HG02943 (cell line): ENCODE measurements at regions not wholly inside any gene's neighbourhood (a gene's known extent, or its start where the extent isn't known, plus 50 kb on each side); places are given as distances from the start of the nearest gene placed in this dataset.

Experiments
- ATAC-seq: cut with Tn5 transposase; IDR thresholded peaks from one replicate; pipeline ENCODE4 v1.9.1; 2021; ENCODE audit warnings: mild to moderate bottlenecking, low read depth, moderate library complexity; ENCODE audit not compliant: unreplicated experiment

DNA sequence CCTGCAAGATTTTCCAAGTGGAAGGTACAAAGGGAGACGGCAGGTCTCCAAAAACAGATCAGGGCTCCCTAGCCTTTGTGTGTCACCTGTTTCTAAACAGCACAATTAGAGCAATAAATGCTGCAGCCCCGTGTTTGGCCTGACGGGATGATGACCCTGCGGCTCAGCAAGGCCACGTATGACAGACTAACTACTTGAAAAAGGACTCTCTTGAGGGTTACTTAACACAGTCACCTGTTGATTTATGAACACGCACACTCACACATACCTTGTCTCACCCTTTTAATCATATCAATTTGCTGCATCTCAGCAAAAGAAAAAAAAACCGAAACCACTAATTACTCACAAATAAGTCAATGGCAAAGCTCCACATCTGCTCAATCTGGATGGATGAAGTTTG lies 199.6 kb upstream of the GAS1 start:
- ATAC-seq, result no peak

DNA sequence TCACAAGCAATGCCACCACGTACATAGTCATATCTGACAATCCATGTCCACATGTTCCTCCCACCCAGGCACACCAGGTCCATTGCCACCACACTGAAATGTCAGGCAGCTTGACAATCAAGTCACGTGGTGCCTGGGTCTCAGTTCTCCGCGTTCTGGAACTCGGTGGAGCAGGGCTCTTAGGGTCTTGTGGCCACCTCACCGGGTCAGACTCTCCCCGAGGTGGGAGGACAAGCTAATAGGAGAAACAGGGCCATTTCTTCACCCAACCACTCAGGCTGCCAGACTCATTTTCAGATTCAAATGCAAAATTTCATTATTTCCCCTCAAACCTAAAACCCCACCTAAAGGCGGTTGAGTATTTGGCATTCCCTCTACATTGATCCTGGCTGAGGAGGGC lies 200.5 kb upstream of the GAS1 start:
- no peak for ATAC-seq

DNA sequence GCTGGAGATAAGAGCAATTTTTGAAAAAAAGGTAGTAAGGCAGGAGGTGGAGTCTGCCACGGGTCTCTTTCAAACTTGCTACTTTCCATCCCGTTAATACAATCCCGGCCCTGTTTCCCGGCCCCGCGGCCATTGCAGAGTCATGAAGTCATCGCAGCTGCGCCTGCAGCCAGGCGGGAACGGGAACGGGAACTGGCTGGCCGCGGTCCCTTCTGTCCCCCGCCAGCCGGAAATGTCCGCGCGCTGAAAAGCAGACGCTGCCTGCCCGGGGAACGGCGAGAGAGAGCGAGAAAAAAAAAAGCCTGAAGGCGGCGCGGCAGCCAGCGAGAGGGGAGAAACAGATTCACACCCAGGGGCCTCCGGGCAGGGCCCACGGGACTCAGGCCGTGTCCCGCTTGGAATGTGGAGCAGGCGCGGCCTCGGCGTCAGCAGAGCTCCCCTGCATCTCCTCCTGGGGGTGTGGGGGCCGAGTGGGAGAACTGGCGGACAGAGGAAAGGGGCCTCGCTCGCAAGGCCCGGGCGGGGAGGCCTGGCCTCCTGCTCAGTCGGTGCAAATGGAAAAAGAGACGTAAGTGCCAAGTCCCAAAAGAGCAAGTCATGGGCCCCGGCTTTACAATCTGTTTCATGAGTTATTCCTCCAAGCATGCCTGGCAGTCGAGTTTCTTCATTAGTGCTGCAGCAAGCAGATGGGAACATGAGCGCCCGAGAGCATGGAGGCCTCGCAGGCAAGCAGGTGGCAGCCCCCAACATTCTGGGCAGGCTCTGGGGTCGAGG lies 201.2 kb upstream of the GAS1 start:
- no peak for ATAC-seq

DNA sequence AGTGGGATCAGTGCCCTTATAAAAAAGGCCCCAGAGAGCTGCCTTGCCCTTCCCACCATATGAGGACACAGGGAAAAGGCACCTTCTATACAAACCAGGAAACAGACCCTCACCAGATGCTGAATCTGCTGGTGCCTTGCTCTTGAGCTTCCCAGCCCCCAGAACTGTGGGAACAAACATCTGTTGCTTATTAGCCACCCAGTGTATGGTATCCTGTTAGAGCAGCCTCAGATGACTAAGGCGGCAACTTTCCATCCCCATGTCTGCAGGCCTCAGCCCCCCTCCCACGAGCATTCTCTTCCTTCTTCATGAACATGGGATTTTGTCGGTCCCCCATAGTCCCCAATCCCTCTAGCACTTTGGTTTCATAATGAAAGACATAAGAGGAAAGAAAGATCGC lies 202.5 kb upstream of the GAS1 start:
- ATAC-seq, result no peak

DNA sequence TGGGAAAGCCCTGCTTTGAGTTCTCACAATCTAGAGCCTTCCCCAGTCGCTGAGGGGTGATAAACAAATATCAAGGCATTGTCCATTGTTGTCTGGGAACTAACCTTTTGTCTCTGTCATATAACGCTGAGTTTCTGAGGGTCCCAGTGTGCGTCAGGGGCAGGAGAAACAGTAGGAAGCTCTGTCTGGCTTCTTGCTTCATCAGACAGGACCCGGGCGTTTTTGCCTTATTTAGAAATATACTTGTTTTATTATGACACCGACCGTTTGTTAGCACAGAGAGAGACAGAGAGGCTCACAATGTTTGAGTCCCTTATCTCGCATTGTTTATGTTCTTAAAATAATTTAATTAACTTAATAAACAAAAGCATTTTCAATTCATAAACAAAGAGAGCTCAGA lies 204.9 kb upstream of the GAS1 start:
- ATAC-seq, result no peak

DNA sequence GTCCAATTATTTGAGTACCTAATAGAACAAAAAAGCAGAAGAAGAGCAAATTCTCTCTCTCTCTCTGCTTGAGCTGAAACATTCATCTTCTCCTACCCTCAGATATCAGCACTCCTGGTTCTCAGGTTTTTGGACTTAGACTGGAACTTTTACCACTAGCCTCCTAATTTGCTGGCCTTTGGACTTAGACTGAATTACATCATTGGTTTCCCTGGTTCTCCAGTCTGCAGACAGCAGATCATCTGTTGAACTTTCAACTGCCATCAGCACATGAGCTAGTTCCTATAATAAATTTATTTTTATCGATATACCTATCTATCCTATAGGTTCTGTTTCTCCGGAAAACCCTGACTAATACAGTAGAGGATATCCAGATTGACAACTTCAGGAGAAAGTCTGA lies 208.9 kb upstream of the GAS1 start:
- ATAC-seq, result no peak

DNA sequence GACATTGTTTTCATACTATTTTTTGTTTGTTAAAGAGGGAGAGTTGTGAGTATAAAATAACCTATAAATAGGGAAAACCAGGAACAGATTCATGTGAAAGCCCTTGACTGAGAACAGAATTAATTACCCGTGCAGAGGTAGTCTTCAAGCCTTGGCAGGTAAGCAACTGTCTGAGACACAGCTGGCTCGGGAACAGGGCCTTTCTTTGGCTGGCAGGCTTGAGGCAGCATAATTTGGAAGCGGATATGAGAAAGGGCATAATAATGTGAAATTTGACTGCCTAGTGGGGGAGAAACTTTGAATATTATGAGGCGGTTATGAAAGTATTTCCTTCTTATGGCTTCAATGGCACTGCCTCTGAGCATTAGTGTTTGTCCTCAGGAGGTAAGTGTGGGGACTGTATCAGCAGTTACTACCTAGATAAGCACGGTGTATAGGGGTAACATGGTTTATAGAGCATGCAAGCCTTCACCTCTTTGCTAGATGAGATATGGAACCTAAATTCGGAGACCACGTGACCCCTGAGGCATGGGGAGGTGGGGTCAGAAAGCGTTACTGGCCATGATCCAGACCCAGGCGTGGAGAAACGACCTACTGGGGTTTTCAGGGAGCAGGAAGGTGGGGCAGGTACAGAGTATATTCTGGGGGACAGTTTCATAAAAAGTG lies 210.2 kb upstream of the GAS1 start:
- no peak for ATAC-seq

DNA sequence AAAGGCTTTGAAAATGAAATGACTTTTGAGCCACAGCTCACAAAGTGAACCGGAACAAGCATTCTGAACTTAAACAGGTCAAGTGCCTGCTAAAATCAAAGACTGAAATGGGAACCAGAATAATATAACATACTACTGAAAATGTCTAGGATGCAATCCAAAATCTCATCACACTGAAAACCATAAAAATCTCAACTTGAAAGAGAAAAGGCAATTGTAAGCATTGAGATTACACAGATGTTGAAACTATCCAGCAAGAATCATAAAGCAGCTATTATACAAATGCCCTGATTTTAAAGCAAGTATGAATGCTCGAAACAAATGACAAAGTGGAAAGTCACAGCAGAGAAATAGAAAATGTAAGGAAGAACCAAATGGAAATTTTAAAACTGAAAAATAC lies 211.5 kb upstream of the GAS1 start:
- no peak for ATAC-seq

DNA sequence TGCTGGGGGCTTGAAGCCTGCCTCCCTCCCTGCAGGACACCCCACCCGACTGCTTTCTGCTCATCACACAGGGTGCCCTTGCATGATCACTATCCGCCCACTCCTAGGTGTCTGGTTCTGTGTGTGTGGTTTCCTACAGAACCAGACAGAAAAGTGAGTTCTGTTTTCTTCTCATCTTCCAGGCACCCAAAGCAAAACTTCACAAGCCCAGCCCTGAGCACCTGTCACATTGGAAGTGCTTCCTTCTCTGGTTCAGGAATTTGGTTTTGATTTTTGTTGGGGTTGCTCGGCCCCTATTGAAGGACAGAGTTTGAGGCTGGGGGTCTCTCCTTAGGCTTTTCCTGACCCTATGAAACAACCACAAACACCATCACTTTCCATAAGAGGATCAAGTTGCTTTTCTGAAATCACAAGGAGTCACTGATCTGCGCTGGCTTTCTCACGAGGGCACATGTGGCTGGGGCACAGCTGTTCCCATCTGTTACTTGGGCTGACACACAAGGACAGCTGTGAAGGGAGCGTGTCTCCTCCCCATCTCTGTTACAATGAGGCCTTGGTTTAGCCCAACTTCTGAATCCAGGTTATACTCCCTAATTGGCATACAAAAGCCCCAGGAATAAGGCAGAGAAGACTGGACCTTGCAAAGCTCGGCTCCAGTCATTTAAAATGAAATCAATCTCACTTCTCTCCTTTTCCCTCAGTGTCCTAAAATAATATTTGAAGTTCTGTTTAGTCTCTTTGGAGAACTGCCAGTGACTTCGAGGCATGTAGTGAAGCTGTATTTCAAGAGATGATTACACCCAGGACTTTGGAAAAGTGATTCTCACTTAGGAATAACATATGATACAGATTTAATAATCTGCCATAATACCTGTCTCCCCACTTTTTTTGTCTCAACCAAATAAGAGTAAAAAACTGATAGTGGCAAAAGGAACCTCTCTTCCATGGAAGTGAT lies 213.1 kb upstream of the GAS1 start:
- no peak for ATAC-seq

DNA sequence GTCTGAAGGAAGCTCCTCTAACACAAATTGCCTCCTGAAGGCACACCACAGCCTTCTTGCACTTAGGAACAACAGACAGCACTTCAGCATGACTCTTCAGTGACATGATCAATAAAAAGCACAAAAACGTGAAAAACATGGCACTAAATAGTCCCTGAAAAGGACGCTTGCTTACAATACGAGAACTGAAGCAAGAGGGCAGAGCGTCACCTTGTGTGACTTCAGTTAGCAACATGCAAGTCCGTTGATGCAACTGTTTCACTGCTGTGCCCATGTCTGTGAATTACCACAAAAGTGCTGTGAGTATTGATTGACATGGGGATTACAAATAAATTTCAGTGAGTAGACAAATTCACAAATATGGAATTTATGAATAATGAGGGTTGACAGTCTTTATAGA lies 219.9 kb upstream of the GAS1 start:
- ATAC-seq, result no peak

DNA sequence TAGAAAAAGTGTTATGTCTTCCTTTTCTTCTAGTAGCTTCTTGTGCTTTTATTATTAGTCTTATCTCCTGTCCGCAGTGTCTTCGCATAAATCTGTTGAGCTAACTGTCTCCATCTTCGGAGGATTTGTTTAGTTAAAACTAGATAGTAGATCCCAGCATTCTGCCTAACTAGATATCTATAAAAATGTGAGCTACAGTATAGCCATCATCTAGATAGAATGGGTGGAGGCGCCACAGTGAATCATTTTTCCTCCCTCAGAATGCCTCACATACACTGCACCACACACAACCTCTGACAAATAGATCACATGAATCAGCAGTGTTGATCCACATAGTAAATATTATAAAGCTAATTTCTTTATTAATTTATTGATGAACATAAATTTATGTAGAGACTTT lies 220.3 kb upstream of the GAS1 start:
- no peak for ATAC-seq

DNA sequence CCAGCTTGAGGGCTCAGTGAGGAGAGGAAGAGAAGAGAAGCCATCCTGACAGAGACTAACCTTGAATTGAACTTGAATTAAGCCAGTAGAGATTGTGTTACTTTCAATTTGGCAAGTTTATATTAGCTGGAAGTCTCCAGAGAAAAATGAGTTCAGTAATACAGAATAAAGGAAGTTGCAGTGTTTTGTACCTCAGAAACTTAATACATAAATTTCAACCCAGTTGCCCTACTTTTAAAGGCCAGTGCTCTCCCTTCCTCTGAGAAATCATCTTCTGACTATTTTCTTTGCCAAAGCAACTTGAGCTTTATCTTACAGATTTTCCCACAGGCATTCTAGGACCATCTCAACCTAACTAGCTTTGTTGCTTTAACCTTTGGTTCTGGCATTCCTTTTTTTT lies 231.0 kb upstream of the GAS1 start:
- no peak for ATAC-seq

DNA sequence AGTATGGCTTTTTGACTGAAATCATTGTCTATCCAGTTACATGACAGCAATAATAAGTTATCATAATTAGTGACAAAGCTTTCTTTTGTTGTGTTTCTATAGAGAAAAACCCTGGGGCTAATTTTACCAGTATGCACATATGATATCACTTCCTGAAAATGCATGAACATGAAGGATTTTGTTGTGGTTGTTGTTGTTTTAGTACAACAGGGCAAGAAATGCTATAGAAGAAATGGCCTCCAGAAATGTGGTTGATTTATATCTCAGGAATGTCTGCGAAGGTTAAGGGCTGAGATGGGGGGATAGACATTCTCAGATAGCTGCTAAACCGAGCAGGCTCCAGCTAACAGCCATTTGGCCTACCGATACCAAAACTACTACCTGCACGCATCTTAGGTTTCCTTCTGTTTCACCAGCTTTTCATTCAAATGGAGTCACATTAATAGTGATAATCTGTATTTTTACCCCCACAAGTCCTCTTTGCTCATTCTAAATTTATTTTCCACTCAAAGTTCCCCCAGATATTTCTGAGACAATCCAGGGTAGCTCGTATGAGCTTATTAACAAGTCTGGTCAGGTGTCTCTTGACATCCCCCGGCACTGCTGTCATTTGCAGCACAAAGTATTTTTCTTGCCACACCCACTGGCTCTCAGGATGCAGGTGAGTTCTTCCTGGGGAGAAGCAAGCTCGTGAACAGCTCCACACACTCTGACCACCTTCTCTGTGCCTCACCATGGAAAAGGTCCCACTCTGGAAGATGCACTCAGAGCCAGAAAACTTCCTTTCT lies 232.4 kb upstream of the GAS1 start:
- ATAC-seq, result no peak

DNA sequence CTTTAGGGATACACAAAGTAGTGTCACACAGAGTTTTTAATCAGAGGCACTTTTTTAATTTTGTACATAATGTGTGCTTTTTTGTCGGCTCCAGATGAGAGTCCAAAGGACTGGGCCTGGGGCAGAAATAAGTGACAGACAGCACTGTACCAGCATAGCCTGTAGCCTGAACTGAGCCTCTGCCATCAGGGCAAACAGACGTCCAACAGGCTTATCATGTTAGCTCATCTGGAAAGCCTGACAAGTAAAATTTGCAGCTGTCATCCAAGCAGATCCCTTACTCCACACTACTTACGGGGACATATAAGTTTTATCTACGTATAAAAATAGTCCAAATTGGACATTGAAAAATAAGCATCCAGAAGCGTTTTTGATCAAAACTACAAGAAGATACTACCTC lies 233.1 kb upstream of the GAS1 start:
- no peak for ATAC-seq

DNA sequence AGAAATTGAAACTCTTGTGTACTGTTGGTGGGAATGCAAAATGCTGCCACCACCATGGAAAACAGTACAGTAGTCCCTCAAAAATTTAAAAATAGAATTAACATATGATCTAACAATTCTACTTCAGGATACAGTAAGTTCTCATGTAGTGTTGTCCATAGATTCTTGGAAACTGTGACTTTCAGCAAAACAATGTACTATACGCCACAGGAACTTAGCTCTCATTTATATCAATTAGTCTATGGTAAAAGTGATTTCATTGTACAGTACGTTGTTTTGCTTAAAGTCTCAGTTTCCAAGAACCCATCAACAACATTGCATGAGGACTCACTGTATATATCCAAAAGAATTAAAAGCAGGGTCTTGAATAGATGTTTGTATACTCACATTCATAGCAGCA lies 233.5 kb upstream of the GAS1 start:
- ATAC-seq, result no peak

DNA sequence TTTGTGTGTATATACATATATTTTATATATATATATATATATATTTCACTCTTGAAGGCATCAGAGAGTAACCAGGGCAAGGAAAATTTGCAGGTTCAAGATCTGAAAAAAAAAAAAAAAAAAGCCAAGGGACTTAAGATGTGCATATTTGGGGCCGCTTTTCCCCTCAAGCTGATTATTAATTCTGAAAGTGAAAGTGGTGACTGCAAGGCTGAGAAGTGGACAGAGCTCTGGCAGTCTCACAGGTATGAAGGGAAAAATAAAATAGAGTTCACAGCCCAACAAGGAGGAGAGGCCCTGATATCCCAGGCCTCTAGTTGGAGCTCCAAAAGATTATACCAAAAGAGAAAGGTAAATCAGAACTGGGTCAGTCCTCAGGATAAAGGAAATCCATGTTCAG lies 234.4 kb upstream of the GAS1 start:
- ATAC-seq, result no peak

DNA sequence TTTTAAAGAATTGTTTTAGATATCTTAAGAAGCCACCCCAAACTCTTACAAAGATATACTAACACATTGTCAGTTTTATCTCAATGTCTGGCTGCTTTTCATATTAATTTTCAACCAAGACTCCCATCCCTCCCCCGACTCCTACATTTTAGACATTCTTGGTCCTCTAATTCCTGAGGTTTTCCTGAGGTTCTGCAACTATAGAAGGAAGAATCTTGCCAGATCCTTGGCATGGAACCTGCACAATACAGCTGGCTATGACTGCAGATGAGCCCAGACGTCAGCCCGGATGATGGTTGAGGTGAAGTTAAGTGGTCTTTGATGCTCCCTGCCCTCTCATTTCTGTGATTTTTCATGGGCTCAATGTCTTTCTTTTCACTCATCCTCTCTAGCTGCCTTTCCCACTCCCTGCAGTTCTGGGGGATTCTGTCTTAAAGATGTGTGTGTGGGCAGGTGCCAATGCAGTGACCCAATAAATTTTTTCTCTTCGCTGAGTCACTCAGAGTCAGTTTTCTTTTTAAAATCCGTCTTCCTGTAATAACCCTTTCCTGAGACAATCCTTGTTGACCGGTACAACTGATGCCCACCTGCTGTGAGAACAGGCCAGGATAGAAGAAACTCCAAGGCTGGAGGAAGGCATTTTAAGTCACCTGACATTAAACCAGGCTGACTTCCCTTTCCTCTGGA lies 237.8 kb upstream of the GAS1 start:
- no peak for ATAC-seq

DNA sequence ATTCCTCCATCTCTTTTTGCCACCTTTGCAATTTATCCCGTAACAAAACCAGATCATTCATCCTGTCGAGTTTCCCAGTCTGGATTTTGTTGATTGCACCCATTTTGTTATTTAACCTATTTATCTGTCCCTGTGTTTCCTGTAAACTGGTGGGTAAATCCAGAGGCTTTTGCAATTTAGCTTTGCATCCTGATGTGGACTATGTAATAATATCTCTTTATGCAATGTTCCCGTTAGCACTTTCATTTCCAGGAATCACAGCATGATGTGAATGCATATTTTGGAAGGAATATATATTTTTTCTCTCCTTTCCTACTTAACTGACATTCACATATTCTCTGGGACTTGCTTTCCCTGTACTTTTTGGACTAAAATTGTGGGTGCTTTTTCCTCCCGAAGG lies 240.3 kb upstream of the GAS1 start:
- no peak for ATAC-seq

DNA sequence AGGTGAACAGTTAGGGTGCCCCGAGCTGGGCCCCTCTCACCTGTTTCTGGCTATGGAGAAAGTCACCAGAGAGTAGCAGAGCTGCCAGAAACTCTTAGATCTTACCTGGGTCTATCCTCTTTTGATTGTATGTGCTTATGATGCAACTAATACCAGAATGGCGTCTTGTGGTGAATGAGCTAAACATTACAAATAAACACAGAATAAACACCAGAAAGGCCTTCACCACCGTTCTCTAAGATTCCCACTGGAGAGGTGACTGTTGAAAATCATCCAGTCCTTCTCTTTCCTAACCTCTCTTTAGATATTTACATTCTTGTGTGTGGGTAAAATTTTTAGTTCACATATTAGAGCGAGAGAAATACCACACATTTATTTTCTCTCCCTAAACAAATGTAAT lies 241.7 kb upstream of the GAS1 start:
- no peak for ATAC-seq

DNA sequence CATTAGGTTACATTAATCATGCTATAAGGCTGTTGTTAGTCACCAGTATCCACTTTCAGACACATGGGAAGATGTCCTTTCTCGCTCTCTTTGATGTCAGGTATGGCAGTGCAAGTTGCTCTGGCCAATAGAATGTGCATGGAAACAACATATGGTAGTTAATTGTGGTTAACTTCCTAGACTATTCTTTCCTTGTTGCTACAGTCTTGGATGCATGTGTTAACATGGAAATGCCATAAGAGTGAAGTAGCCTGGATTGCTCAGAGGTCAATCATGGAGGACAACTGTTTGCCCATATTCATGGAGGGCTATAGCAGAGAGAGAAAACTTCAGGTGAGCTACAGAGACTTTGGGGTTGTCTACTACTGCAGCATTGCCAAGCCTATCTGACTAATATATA lies 245.8 kb upstream of the GAS1 start:
- no peak for ATAC-seq
